Adrenal gland (tissue), 5 donors: ENCODE measurements at regions not wholly inside any gene's neighbourhood (a gene's known extent, or its start where the extent isn't known, plus 50 kb on each side); places are given as distances from the start of the nearest gene placed in this dataset.

ENCODE experiments used
- POLR2A ChIP-seq, 2 donors: fragments of 450-650 bp; IDR thresholded peaks; one replicate each; pipeline ENCODE4 v1.6.1; 2017; ENCODE audit warnings: antibody characterized with exemption in 2 of 2, mild to moderate bottlenecking in 2 of 2, moderate library complexity in 1 of 2
- TF ChIP-seq, protein P1 (sequence below), 6 experiments: fragments of 450-650 bp in 4 of 6; fragments of 200-600 bp in 2 of 6; sonication (generic) in 1 of 6; IDR thresholded peaks; 1 replicate in 5 of 6; 2 replicates in 1 of 6; pipeline versions ENCODE4 v1.5.1 to v1.8.0; 2016 to 2021; ENCODE audit warnings: antibody characterized with exemption in 6 of 6, mild to moderate bottlenecking in 2 of 6, moderate library complexity in 1 of 6
- donor health status: DM: no; HTN: no; CAD: no.

DNA sequence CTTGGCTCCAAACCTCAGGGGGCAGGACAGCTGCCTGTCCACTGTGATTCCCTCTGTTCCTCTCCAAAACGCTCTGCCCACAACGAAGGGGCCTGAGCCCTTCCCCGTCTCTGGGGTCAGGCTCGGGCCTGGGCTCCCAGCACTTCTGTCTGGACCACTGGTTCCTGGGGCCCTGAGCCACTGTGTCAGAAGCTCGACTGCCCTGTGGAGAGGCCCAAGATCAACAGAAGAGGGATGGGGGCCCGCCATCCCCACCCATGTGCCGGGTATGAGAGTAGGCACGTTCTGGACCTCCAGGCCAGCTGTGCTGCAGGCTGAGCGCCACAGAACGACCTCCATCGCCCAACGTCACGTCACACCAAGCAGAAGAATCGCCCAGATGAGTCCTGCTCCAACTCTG, 119.9 kb upstream of the HS6ST1 start:
- TF ChIP-seq, protein P1, sequence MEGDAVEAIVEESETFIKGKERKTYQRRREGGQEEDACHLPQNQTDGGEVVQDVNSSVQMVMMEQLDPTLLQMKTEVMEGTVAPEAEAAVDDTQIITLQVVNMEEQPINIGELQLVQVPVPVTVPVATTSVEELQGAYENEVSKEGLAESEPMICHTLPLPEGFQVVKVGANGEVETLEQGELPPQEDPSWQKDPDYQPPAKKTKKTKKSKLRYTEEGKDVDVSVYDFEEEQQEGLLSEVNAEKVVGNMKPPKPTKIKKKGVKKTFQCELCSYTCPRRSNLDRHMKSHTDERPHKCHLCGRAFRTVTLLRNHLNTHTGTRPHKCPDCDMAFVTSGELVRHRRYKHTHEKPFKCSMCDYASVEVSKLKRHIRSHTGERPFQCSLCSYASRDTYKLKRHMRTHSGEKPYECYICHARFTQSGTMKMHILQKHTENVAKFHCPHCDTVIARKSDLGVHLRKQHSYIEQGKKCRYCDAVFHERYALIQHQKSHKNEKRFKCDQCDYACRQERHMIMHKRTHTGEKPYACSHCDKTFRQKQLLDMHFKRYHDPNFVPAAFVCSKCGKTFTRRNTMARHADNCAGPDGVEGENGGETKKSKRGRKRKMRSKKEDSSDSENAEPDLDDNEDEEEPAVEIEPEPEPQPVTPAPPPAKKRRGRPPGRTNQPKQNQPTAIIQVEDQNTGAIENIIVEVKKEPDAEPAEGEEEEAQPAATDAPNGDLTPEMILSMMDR (IDR thresholded peaks at IDR 0.05): no peak
- no peak for TF ChIP-seq POLR2A (IDR thresholded peaks at IDR 0.05)
